ENCODE measurements at regions not wholly inside any gene's neighbourhood (a gene's known extent, or its start where the extent isn't known, plus 50 kb on each side); places are given as distances from the start of the nearest gene placed in this dataset.
"Not testable (repeated sequence)": the region's sequence is repeated elsewhere in the genome, so short reads cannot be mapped to it uniquely, and the experiment has no call there.

DNA sequence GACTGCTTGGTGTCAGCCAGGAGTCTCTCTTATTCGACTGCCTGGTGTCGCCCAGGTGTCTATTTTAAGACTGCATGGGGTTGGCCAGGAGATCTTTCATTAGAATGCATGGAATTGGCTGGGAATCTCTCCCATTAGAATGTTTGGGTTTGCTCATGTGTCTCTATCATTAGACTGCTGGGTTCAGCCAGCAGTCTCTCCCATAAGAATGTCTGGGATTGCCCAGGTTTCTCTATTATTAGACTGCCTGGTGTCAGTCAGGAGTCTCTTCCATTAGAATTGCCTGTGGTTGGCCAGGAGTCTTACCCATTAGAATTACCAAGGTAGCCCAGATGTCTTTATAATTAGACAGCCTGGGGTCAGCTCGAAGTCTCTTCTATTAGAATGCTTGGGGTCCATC is 1496.0 kb downstream of the UQCRFS1 start:
- Histone ChIP-seq H3K9me3 (ENCODE audit: insufficient read depth, low read depth, low read length) (peaks cover 95% of the 10 kb centered on the region), H3K4me1 (ENCODE audit: insufficient read depth, low read length) (no peaks in the 10 kb centered on the region), H3K27ac (ENCODE audit: low read depth, low read length) (no peak overlapping the region), H3K4me3 (ENCODE audit: low read length) (no peak overlapping the region), H3K36me3 (ENCODE audit: insufficient read depth, low read length) (no peaks in the 10 kb centered on the region), H3K27me3 (ENCODE audit: insufficient read depth, low read length) (no peaks in the 10 kb centered on the region), H3K9ac (ENCODE audit: low read depth, low read length) (no peak overlapping the region)
- 84% methylated on average over 3 of the region's 3 CpGs for WGBS

DNA sequence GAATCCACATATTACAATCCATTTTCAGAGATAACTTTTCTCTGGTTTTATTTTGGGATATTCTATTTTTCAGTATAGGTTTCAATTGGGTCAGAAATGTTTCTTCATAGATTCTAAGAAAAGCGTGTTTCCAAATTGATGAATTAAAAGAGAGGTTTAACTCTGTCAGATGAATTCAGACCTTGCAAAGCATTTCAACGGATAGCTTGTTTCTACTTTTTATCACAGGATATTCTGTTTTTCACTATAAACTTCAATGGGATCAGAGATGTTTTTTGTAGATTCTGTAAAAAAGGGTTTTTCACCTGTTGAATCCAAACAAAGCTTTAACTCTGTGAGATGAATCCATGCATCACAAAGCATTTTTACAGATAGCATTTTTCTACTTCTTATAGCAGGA is 1498.1 kb downstream of the UQCRFS1 start:
- 85% methylated on average over 2 of the region's 2 CpGs for WGBS
- Histone ChIP-seq H3K4me1 (ENCODE audit: insufficient read depth, low read length) (no peaks in the 10 kb centered on the region), H3K36me3 (ENCODE audit: insufficient read depth, low read length) (no peaks in the 10 kb centered on the region), H3K27me3 (ENCODE audit: insufficient read depth, low read length) (no peaks in the 10 kb centered on the region), H3K4me3 (ENCODE audit: low read length) (no peak overlapping the region), H3K9me3 (ENCODE audit: insufficient read depth, low read depth, low read length) (peaks cover 97% of the 10 kb centered on the region), H3K27ac (ENCODE audit: low read depth, low read length) (no peak overlapping the region), H3K9ac (ENCODE audit: low read depth, low read length) (no peak overlapping the region)

DNA sequence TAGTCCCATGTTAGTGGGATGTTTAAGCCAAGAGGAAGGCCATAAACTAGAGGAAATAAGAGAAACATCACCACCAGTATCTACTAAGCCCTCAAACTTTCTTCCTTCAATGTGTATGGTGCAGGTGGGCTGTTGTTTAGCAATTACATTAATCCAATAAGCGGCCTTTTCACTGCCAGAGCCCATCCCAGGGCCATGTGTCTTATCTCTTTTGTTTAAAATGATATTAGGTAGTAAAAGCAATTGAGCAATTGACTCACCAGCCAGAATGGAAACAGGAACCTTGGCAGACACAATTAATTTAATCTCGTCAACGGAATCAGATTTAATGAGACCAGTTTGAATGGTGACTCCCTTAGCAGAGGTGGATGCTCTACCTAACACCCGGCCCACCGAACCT is 1503.5 kb downstream of the UQCRFS1 start:
- no peaks in the 10 kb centered on the region for H3K27me3 ChIP-seq (ENCODE audit: insufficient read depth, low read length)
- no peak overlapping the region for H3K9ac ChIP-seq (ENCODE audit: low read depth, low read length)
- no peak overlapping the region for H3K4me3 ChIP-seq (ENCODE audit: low read length)
- WGBS, result 93% methylated on average over 5 of the region's 5 CpGs
- H3K27ac ChIP-seq (ENCODE audit: low read depth, low read length), result no peak overlapping the region
- peaks cover 89% of the 10 kb centered on the region for H3K9me3 ChIP-seq (ENCODE audit: insufficient read depth, low read depth, low read length)
- H3K36me3 ChIP-seq (ENCODE audit: insufficient read depth, low read length), result no peaks in the 10 kb centered on the region
- no peaks in the 10 kb centered on the region for H3K4me1 ChIP-seq (ENCODE audit: insufficient read depth, low read length)

DNA sequence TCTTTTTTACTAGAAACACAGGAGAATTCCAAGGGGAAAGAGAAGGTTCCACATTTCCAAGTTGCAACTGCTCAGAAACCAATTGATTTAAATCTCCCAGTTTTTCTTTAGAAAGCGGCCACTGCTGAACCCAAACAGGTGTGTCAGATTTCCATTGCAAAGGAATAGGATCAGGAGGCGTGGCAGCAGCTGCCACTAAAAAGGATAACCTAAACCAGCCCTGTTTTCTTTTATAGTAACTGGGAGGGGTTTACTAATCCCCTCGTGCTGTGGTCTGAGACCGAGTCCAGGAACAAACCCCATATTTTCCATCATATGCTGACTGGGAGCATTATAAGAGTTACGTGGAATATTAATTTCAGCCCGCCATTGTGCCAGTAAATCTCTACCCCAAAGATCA is 1504.0 kb downstream of the UQCRFS1 start:
- not testable (repeated sequence) for H3K27me3 ChIP-seq (ENCODE audit: insufficient read depth, low read length); H3K9ac ChIP-seq (ENCODE audit: low read depth, low read length); H3K4me1 ChIP-seq (ENCODE audit: insufficient read depth, low read length); H3K27ac ChIP-seq (ENCODE audit: low read depth, low read length); H3K4me3 ChIP-seq (ENCODE audit: low read length); H3K36me3 ChIP-seq (ENCODE audit: insufficient read depth, low read length)
- peaks cover 86% of the 10 kb centered on the region for H3K9me3 ChIP-seq (ENCODE audit: insufficient read depth, low read depth, low read length)
- WGBS, result 82% methylated on average over 5 of the region's 6 CpGs

DNA sequence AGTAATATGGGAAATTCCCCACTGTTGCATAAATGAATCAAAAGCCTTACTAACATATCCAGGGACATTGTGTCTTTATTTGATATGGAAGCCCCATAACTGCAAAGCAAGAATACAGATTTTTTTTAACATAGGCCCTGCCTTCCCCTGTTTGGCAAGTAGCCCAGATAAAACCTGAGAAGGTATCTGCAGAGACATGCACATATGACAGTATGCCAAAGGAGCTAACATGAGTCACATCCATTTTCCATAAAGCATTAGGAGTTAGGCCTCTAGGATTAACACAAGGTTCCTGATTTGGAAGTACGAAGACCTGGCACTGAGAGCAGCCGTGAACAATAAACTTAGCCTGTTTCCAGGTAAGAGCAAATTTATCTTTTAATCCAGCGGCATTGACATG is 1505.9 kb downstream of the UQCRFS1 start:
- H3K27ac ChIP-seq (ENCODE audit: low read depth, low read length); H3K9ac ChIP-seq (ENCODE audit: low read depth, low read length); H3K36me3 ChIP-seq (ENCODE audit: insufficient read depth, low read length); H3K4me1 ChIP-seq (ENCODE audit: insufficient read depth, low read length); H3K27me3 ChIP-seq (ENCODE audit: insufficient read depth, low read length); H3K4me3 ChIP-seq (ENCODE audit: low read length): not testable (repeated sequence)
- WGBS, result 94% methylated on average over 3 of the region's 3 CpGs
- H3K9me3 ChIP-seq (ENCODE audit: insufficient read depth, low read depth, low read length), result peaks cover 86% of the 10 kb centered on the region

DNA sequence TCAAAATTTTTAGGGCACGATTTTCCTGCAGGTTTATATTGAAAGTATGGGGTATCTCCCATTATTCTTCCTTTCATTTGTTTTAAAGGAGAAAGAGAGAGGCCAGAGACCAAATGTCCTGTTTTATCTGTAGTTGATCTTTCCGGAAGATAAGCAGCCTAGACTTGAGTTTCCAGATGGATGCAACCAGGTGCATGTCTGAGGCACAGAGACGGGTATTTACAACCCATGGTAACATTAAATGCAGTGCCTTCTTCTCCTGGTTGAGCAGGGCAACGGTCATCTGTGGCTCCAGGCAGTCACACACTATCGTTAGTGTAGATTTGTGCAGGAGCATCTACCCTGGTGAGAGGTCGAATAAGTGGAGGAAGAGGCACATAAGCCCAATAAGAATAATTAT is 1507.1 kb downstream of the UQCRFS1 start:
- 75% methylated on average over 5 of the region's 6 CpGs for WGBS
- Histone ChIP-seq H3K4me1 (ENCODE audit: insufficient read depth, low read length) (no peaks in the 10 kb centered on the region), H3K27ac (ENCODE audit: low read depth, low read length) (no peak overlapping the region), H3K9me3 (ENCODE audit: insufficient read depth, low read depth, low read length) (peaks cover 86% of the 10 kb centered on the region), H3K36me3 (ENCODE audit: insufficient read depth, low read length) (no peaks in the 10 kb centered on the region), H3K27me3 (ENCODE audit: insufficient read depth, low read length) (no peaks in the 10 kb centered on the region), H3K4me3 (ENCODE audit: low read length) (no peak overlapping the region), H3K9ac (ENCODE audit: low read depth, low read length) (no peak overlapping the region)

DNA sequence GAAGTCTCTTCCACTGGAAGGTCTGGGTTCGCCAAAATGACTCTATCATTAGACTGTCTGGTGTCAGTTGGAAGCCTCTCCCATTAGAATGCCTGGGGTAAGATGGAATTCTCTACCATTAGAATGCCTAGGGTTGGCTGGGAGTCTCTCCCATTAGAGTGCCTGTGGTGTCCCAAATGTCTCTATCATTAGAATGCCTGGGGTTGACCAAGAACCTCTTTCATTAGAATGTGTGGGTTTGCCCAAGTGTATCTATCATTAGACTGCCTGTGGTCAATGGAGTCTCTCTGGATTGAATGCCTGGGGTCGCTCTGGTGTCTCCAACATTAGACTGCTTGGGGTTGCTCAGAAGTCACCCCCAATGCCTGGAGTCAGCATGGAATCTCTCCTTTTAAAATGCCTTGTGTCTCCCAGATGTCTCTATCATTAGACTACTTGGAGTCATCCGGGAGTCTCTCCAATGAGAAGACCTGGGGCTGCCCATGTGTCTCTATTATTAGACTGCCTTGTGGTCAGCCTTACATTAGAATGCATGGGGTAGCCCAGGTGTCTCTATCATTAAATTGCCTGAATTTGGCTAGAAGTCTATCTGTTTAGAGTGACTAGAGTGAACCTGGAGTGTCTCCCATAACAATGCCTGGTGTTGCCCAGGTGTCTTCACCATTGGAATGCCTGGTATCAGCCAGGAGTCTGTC is 1518.4 kb downstream of the UQCRFS1 start:
- peaks cover 60% of the 10 kb centered on the region for H3K9me3 ChIP-seq (ENCODE audit: insufficient read depth, low read depth, low read length)
- H3K27ac ChIP-seq (ENCODE audit: low read depth, low read length), result no peak overlapping the region
- 79% methylated on average over 3 of the region's 3 CpGs for WGBS

DNA sequence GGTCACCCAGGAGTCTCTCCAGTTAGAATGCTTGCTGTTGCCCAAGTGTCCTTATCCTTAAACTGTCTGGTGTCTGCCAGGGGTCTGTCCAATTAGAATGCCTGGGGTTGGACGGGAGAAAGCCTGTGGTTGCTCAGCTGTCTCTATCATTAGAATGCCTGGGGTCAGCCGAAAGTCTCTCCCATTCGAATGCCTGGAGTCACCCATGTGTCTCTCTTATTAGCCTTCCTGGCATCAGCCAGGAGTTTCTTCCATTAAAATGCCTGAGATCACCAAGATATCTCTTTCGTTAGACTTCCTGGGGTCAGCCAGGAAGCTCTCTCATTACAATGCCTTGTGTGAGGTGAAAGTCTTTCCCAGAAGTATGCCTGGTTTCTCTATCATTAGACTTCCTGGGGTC is 1521.0 kb downstream of the UQCRFS1 start:
- peaks cover 78% of the 10 kb centered on the region for H3K9me3 ChIP-seq (ENCODE audit: insufficient read depth, low read depth, low read length)
- WGBS, result 82% methylated on average over 4 of the region's 4 CpGs
- H3K4me1 ChIP-seq (ENCODE audit: insufficient read depth, low read length), result no peaks in the 10 kb centered on the region
- no peak overlapping the region for H3K27ac ChIP-seq (ENCODE audit: low read depth, low read length)
- no peaks in the 10 kb centered on the region for H3K27me3 ChIP-seq (ENCODE audit: insufficient read depth, low read length)
- H3K4me3 ChIP-seq (ENCODE audit: low read length), result no peak overlapping the region
- H3K36me3 ChIP-seq (ENCODE audit: insufficient read depth, low read length), result no peaks in the 10 kb centered on the region
- H3K9ac ChIP-seq (ENCODE audit: low read depth, low read length), result no peak overlapping the region

More for the DNA sequence above, 1518.4 kb downstream of the UQCRFS1 start:
- Histone ChIP-seq H3K9ac (ENCODE audit: low read depth, low read length) (no peak overlapping the region), H3K36me3 (ENCODE audit: insufficient read depth, low read length) (no peaks in the 10 kb centered on the region), H3K4me1 (ENCODE audit: insufficient read depth, low read length) (no peaks in the 10 kb centered on the region), H3K27me3 (ENCODE audit: insufficient read depth, low read length) (no peaks in the 10 kb centered on the region), H3K4me3 (ENCODE audit: low read length) (no peak overlapping the region)

DNA sequence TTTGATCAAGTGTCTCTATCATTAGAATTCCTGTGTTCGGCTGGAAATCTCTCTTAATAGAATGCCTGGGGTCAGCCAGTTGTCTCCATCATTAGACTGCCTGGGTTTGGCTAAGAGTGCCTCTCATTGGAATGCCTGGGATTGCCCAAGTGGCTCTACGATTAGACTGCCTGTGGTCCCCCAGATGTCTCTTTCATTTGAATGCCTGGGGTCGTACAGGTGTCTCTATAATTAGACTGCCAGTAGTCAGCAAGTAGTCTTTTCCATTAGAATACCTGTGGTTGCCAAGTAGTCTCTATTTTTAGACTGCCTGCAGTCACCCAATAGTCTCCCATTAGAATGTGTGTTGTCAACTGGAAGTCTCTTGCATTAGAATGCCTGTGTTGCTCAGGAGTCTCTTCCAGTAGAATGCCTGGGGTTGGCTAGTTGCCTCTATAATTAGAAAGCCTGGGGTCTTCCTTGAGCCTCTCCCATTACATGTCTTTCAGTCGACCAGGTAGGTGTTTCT is 1523.2 kb downstream of the UQCRFS1 start:
- Histone ChIP-seq H3K4me1 (ENCODE audit: insufficient read depth, low read length) (no peaks in the 10 kb centered on the region), H3K27me3 (ENCODE audit: insufficient read depth, low read length) (no peaks in the 10 kb centered on the region), H3K36me3 (ENCODE audit: insufficient read depth, low read length) (no peaks in the 10 kb centered on the region), H3K4me3 (ENCODE audit: low read length) (no peak overlapping the region), H3K27ac (ENCODE audit: low read depth, low read length) (no peak overlapping the region), H3K9me3 (ENCODE audit: insufficient read depth, low read depth, low read length) (peaks cover 94% of the 10 kb centered on the region), H3K9ac (ENCODE audit: low read depth, low read length) (no peak overlapping the region)
- 73% methylated on average over 4 of the region's 4 CpGs for WGBS

DNA sequence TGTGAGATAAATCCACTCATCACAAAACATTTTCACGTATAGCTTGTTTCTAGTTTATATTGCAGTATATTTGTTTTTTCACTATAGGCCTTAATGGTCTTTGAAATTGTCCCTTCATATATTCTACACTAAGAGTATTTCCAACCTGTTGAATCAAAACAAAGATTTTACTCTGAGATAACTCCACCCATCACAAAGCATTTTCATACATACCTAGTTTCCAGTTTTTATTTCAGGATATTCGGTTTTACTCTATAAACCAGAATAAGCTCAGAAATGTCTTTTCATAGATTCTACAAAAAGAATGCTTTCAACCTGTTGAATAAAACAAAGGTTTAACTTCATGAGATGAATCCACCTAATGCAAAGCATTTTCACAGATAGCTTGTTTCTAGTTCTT is 1528.7 kb downstream of the UQCRFS1 start:
- WGBS, result 90% methylated on average over 1 of the region's 2 CpGs
- H3K36me3 ChIP-seq (ENCODE audit: insufficient read depth, low read length), result no peaks in the 10 kb centered on the region
- H3K27me3 ChIP-seq (ENCODE audit: insufficient read depth, low read length), result no peaks in the 10 kb centered on the region
- no peaks in the 10 kb centered on the region for H3K4me1 ChIP-seq (ENCODE audit: insufficient read depth, low read length)
- no peak overlapping the region for H3K4me3 ChIP-seq (ENCODE audit: low read length)
- no peak overlapping the region for H3K9ac ChIP-seq (ENCODE audit: low read depth, low read length)
- H3K9me3 ChIP-seq (ENCODE audit: insufficient read depth, low read depth, low read length), result peaks cover 100% of the 10 kb centered on the region
- H3K27ac ChIP-seq (ENCODE audit: low read depth, low read length), result no peak overlapping the region

DNA sequence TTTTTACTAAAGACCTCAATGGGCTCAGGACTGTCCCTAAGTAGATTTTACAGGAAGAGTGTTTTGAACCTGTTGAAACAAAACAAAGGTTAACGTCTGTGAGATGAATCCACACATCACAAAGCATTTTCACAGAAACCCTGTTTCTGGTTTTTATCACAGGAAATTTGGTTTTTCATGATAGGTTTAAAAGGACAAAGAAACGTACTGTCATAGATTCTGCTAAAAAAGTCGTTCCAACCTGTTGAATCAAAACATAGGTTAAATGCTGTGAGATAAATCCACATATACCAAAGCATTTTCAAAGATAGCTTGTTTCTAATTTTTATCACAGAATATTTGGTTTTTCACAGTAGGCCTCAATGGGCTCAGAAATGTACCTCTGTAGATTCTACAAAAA is 1531.0 kb downstream of the UQCRFS1 start:
- Histone ChIP-seq H3K4me1 (ENCODE audit: insufficient read depth, low read length) (no peaks in the 10 kb centered on the region), H3K4me3 (ENCODE audit: low read length) (no peak overlapping the region), H3K9me3 (ENCODE audit: insufficient read depth, low read depth, low read length) (peaks cover 99% of the 10 kb centered on the region), H3K27me3 (ENCODE audit: insufficient read depth, low read length) (no peaks in the 10 kb centered on the region), H3K36me3 (ENCODE audit: insufficient read depth, low read length) (no peaks in the 10 kb centered on the region), H3K9ac (ENCODE audit: low read depth, low read length) (no peak overlapping the region), H3K27ac (ENCODE audit: low read depth, low read length) (no peak overlapping the region)
- WGBS, result 75% methylated on average over 2 of the region's 3 CpGs

DNA sequence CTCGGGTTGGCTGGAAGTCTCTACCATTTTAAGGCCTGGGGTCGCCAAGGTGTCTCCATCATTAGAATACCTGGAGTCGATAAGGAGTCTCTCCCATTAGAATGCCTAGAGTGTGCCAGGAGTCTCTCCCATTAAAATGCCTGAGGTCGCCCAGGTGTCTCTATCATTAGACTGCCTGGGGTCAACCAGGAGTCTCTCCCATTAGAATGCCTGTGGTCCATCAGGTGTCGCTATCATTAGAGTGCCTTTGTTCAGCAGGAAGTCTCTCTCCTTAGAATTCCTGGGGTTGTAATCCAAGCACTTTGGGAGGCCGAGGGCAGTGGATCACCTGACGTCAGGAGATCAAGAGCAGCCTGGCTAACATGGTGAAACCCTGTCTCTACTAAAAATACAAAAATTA is 1533.0 kb downstream of the UQCRFS1 start:
- H3K9me3 ChIP-seq (ENCODE audit: insufficient read depth, low read depth, low read length), result peaks cover 99% of the 10 kb centered on the region
- 84% methylated on average over 7 of the region's 7 CpGs for WGBS
- no peaks in the 10 kb centered on the region for H3K4me1 ChIP-seq (ENCODE audit: insufficient read depth, low read length)
- no peaks in the 10 kb centered on the region for H3K36me3 ChIP-seq (ENCODE audit: insufficient read depth, low read length)
- H3K4me3 ChIP-seq (ENCODE audit: low read length), result no peak overlapping the region
- H3K9ac ChIP-seq (ENCODE audit: low read depth, low read length), result no peak overlapping the region
- H3K27me3 ChIP-seq (ENCODE audit: insufficient read depth, low read length), result no peaks in the 10 kb centered on the region
- H3K27ac ChIP-seq (ENCODE audit: low read depth, low read length), result no peak overlapping the region
